GM19468 (cell line): ENCODE measurements at regions not wholly inside any gene's neighbourhood (a gene's known extent, or its start where the extent isn't known, plus 50 kb on each side); places are given as distances from the start of the nearest gene placed in this dataset.

ENCODE experiments used
- ATAC-seq: cut with Tn5 transposase; IDR thresholded peaks from one replicate; pipeline ENCODE4 v1.9.1; 2021; ENCODE audit warnings: mild to moderate bottlenecking, moderate library complexity, moderate number of reproducible peaks; ENCODE audit not compliant: unreplicated experiment; ENCODE audit errors: extremely low read depth

DNA sequence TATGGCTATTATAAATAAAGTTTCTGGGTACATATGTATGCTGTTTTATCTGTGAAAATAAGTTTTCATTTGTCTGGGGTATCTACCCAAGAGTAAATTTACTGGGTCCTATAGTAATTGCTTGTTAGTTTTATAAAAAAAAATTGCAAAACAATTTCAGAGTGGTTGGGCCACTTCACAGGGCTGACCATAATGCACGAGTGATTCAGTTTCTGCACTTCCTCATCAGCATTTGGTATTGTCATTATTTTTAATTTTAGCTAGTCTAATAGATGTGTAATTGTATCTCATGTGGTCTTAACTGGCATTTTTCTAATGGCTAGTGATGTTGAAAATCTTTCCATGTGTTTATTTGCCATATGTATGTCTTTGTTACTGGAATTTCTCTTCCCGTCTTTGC is 452.4 kb upstream of the AKR1E2 start:
- no peak for ATAC-seq

DNA sequence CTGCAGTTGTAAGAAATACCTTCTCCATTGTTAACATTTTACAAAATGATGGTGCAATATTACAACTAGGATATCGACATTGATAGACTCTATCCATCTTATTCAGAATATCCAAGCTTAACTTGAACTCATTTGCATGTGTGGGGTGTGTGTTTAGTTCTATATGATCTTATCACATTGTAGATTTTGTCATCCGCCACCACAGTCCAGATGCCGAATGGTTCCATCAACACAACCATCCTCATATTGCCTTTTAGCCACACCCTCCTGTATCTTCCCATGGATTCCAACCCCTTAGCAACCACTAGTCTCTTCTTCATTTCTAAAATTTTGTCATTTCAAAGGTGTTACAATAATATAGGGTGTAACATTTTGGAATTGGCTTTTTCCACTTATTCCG is 452.9 kb upstream of the AKR1E2 start:
- no peak for ATAC-seq

DNA sequence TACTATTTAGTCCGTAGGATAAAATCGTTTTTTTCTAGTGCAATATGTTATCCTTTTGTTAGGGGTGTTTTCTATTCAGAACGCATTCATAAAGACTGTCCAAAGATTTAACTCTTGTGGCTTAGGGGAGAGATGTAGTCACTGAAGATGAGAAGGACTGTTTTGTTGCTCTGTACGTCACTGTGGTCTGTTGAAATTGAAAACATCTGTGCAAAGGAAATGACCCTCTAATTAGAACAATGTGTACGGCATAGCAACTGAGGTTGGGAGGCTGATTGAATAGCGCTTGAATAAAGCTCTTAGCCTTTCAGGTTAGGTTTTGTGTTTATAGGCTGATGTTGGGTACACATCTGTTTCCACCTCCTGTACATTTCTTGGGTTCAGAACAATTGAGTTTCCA is 453.4 kb upstream of the AKR1E2 start:
- no peak for ATAC-seq

DNA sequence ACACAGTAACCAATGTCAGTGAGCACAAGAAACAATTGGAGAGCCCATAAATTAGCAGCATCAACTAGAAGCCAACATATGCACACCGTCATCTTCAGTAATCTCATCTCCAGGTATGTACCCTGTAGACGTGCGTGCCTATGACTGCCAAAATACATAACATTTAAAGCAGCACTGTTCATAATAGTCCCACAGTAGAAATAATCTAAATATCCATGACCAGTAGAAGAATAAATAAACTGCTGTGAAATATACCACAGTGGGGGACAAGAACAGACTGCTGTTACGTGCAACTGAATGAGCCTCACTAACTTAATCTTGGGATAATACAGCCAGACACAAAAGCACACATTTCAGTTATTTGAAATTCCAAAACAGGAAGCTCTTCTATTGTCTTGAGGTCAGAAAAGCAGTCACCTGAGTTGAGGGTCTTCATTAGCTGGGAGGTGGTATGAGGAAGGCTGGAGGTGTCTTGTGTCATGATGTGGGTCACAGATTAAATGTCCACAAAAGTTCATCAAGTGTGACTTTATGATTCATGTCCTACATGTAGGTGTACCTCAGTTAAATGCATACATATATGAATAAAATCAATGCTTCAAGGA is 454.2 kb upstream of the AKR1E2 start:
- no peak for ATAC-seq

DNA sequence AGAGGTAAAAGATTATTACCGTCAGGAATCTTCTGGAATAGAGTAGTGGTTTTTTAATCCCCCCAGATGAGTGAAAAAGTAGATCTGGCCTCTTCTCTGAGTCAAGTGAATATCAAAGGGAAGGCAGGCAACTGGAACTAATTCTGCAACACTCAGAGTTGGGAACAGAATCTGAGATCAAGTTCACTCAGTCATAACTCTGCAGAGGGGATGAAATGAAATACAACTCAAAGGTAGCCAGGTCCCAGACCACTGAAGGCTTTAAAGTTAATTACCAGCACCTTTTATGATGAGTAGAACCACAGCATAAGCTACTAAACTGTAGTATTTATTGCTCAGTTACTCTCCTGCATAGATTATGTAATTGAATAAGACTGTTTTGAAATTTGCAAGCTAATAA is 455.6 kb upstream of the AKR1E2 start:
- ATAC-seq: no peak

DNA sequence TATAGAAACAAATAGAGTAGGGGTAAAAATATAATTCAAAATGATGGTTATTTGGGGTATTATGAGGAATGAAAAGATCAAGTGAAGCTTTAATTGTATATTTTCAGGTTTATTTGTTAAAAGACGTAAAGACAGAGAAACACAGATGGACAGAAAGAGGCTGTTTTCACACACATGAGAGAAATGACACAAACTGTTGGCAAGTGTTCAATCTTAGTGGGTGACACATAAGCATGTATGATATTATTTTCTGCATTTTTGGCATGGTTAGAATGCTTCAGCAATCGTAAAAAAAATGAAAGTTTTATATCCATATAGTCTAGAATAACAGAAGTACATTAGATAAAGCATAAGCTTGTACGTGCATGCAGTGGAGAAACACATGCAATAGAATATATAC is 464.4 kb upstream of the AKR1E2 start:
- ATAC-seq: no peak

DNA sequence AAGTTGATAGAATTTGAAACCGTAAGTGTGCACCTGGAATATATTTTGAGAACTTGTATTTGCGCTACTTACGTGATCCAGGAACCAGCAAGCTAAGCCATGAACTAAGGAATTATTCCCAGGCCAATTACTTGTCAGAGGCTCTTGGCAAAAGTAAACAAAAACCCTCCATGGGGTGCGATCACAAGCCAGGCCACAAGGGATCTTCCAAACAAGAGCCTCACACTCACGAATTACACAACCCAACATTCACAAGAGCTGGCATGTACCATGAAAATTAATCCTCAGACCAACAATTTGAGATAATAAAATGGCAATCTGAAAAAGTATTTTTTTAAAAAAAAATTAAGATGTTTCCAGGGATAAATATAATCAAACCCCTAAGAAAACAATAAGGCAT is 467.0 kb upstream of the AKR1E2 start:
- ATAC-seq: no peak

DNA sequence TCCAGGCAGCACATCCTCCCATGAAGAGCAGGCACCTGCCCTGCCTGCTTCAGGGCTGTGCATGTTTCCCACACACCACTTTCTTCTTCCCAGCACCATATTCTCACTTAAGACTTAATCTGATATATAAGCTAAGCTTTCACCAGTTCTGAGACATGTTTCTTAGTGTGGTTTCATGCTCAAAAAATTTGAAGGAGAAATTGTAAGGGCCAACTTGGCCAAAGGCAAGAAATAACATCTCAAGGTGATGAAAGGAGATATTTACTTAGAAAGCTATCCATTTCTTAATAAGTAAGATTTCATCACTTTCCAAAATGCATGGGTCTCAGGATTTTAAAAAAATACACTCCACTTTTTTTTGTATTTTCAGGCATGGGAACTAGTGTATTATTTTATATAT is 468.1 kb upstream of the AKR1E2 start:
- ATAC-seq: no peak

DNA sequence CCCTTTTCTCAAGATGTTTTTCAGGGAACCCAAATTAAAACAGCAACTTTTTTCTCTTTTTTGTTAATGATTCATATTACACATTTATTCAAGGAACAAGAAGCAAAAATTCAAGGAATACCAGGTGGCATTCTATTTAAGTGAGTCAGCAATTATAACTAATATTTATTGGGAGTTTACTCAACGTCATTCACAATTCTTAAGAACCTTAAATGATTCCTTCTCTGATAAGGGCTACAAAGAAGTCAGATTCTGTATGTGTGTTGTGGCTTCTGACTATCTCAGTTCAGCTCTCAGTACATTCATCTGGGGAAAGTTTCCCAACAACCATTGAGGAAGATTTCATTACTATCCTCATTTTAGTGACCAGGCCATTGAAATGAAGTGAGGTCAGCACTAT is 470.7 kb upstream of the AKR1E2 start:
- no peak for ATAC-seq

DNA sequence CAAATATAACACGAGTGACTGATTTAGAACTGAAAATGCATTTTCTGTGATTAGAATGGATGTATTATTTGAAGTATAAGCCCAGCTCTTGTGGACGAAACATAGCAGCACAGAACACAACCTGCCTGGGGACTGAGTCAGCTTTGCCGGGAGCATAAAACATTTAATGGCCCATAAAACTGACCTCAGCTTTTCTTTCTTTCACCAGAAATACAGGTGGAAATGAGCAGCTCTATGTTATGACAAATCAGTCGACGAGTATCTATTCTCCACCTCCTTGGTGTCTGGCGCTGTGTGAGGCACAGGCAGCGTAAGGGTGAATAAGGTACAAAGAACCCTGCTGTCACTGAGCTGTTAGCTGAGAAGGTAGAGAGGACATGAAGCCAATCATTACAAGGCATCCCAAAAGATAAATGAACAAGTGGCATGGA is 471.6 kb upstream of the AKR1E2 start:
- no peak for ATAC-seq

DNA sequence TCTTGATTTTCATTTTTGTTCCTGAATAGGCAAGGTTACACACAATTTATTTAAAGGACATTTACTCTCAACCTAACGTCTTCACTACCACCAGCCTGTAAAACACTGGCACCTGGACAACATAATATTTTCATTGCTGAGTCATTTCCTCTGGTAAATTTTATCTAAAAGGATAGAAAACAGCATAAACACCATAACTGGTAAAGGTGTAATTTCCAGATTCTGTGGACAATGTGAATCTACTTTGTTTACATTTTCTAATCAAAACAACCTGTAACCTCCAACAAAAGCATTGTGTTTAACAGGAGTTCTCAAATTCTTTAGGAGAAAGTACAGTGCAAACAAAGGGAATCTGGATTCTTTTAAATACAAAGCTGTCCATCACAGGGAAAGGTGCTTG is 472.0 kb upstream of the AKR1E2 start:
- ATAC-seq: no peak

DNA sequence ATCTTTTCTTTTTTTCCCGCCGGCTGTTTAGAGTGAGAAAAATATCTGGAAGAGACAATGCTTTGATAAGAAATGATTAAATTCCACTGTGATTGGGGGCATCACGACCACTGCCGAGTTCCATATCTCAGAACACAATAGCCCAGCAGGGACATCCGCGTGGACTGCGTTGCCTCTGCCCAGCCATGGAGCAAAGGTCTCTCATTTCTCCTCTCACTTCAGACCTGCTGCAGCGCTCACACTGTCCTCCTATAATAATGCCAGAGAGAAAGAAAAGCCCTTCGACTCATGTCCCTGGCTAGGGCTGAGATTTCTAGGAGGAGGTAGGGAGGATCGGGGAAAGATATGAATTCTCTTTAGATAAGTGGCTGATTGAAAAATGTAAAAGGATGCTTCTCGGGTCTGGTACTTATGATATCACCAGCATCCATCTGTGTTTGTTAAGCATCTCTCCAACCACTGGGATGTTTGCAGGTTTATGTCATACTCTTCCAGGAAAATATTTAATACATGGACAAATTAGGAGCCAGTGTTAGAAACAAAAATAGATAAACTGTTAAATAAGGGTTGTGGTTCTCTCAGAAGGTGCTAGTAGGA is 472.9 kb upstream of the AKR1E2 start:
- no peak for ATAC-seq

DNA sequence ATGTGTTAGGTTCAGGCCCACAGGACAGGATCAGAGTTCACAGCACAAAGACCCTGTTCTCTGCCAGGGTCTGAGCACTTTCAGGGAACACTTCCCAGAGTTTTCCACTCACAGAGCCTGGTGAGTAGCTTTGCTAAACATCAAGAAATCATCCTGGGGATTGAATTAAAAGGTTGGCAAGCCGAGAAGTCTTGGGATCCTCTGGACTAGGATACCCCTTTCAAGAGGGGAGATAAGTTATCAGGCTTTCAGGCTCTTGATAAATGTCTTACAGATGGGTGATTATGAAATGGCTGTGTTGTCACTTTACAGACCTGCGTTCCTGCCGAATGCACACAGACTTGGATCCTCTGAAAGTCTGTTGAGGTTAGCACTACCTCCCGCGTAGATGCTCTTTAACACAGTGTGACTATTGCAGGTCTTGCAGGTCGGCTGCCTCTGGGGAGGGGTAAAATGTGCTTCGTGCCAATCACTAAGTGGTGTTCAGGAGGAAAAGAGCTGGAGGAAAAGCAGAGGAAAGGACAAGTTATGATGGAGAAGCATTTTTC is 473.5 kb upstream of the AKR1E2 start:
- no peak for ATAC-seq

DNA sequence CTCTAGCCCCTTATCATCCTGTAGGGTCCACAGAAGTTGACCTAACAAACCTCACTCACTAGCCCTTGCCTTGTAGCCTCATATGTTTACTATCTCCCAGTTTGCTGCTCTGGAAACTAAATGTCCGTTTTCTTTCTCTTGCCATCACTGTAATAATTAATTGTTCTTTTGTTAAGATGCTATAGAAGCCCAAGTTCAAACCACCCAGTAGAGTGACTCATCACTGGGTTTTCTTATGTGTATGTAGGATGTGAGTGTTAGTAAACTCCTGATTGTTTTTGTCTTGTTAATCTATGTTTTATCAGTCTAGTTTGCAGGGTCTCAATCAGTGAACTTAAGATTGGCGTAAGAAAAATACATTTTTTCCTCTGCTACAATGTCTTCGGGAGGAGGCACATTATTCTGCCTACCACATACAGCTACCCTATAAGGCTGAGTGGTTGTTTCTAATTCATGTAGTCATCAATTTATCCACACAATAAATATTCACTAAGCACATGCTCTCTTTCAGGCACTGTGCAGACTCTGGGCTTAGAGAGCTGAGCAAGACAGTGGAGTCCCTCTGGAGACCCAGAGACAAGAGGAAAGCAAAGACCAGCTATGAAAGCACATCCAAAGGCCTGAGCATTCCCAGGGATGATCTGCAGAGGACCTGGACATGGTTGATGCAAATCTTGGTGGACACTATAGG is 474.1 kb upstream of the AKR1E2 start:
- ATAC-seq: no peak

DNA sequence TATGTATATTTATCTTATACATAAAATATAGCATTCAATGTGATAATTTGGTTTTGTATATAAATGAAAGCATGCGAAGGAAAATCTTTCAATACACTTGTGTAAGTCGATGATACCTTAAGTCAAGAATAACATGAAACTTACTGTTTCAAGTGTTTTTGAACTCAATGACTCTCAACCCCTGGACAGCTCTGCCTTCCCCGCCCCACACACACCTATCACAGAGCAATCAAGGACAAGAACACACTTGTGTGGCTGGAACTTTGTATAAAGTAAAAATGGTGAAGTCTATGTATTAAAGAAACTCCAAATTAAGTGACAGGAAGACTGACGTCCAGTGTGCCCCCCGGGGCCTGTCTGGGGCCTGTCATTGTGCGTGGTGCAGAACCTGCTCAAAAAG is 478.6 kb upstream of the AKR1E2 start:
- no peak for ATAC-seq

DNA sequence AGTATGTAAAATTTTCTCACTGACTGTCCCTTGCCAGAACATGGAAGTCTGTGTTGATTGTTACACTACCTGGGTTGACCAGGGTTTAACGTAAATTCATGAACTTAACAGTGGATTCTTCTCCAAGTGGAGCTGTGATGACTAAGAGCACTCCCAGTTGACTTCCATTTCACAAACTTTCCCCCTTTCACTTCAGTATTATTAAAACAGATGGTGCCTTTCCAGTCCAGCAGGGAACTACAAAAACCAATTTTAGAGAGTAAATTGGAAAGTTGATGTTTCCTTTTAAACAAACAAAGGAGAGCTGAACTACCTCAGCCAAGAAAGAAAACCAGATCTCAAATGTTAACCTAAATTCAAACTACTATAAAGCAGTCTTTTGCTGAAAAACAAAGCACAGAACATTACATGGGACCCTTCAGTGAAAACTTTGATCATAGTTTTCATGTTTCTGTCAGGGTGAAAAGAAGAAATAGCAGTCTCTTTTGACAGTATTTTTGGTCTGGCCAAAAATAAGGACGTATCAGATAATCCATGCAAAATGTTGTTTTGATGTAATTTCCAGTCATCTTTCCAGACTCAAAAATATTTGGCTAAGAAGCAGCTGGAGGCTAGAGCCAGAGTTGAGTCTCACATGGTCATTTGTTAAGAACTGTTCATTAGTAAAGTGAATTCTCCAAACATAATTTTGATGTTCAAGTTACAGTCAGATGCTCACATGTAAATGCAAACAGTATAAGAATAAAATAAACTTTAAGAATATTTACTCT is 479.9 kb upstream of the AKR1E2 start:
- no peak for ATAC-seq

DNA sequence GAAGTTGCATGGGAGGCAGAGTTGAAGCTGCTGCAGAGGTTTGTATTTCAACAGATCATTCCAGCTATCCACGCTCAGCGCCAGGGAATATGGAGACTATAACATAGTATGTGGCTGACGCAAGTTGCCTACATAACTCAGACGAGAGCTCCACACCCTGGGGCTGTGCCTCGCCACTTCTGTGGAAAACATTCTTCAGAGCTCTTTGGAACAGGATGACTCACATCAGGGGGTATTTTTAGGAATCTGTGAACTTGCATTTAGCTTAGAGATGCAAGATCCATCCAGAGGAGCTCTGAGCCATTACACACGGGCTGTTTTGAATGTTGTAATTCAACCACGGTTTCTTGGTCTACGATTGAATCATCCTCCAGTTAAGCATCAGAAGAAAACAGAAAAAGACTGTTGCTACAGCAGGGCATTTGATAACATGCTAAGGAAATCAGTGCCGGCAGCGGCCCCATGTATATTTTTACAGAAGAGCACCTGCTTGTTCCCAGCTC is 481.5 kb upstream of the AKR1E2 start:
- no peak for ATAC-seq

DNA sequence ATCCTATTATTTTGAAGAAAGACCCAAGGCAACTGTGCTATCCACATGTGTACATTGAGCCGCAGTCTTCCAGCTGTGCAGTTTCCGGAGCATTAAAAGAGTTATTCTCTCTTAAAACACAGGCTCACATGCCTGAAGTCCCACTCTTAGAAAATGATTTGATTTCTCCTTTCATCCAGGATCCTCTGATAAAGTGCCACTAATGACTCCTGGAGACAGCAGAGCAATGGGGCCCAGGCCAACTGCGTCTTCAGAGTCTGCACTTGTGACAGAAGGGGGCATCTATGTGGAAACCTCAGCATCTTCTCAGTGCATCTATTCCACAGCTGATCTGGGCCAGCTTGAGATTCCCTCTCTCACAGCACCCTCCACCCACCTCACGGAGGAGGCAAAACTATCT is 482.1 kb upstream of the AKR1E2 start:
- no peak for ATAC-seq

DNA sequence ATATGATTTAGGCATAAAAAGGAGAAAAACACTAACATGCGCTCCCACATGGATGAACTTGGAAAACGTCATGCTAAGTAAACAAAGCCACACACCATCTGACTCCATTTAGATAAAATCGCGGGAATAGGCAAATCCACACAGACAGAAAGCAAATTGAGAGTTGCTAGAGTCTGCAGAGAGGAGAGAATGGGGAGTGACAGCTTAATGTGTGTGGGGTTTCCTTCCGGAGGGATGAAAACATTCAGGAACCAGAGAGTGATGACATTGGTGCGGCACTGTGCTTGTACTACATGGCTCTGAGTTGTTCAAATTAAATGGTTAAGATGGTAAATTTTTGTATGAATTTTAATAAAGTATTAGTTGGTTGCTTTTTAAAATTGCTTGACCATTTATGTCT is 482.9 kb upstream of the AKR1E2 start:
- ATAC-seq: no peak

DNA sequence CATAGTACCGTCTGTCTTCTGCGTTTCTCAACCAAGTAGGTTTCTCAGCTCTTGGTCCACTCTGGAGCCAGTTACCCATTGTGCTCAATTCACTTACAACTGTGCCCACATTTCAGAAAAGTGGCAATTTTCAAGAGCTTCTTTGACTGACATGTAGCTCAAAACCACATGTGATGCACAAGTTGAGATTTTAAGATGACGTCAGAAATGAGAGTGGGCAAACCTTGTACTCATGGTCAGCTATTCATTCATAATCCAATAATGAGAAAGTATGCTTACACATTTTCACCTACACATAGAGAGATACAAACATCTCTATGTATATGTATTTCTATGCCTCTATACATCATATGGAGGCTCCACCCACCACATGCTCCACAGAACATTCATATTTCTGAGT is 487.2 kb upstream of the AKR1E2 start:
- no peak for ATAC-seq

DNA sequence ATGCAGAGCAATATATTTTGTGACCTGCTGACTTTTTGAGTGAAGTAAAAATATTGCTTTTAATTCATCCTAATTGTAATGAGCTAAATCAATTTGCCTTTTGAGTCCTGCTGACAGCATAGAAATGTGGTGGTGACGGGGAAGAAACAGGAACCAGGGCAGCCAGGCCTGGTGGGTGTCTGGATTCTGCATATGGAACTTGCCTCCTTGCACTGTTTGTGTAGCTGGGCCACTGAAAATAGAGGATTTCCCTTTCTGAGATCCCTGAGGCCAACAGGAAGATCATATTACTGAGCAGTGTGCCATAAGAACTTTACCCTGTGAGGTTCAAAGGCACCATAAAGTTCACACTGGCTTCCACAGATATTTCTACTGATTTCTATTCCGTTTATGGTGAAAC is 488.4 kb upstream of the AKR1E2 start:
- no peak for ATAC-seq
